DND-41 (cell line): ENCODE measurements at regions not wholly inside any gene's neighbourhood (a gene's known extent, or its start where the extent isn't known, plus 50 kb on each side); places are given as distances from the start of the nearest gene placed in this dataset.

Source experiments
- ATAC-seq: fragments of 200-7000 bp; cut with Tn5 transposase; 3 replicates; pipeline ENCODE4 v1.9.1; 2021; ENCODE audit warnings: low read depth; ENCODE audit not compliant: insufficient read depth
- DNase-seq: peaks from one replicate; pipeline ENCODE4 v3.0.0-alpha.2; 2020
- H2AFZ ChIP-seq: 2 replicates; pipeline ENCODE4 v1.6.0; 2012; ENCODE audit warnings: low read depth, low read length
- H3K27ac ChIP-seq: 2 replicates; pipeline ENCODE4 v1.5.1; 2012; ENCODE audit warnings: low read length, inconsistent platforms
- H3K27me3 ChIP-seq: fragments of 200-600 bp; sonication (generic); 2 replicates; pipeline ENCODE4 v1.6.0; 2012; ENCODE audit warnings: low read length, mild to moderate bottlenecking, inconsistent platforms; ENCODE audit not compliant: insufficient read depth, poor library complexity
- H3K36me3 ChIP-seq: 2 replicates; pipeline ENCODE4 v1.5.1; 2012; ENCODE audit warnings: low read length, inconsistent platforms; ENCODE audit not compliant: insufficient read depth
- H3K4me1 ChIP-seq: 2 replicates; pipeline ENCODE4 v1.5.1; 2012; ENCODE audit warnings: mild to moderate bottlenecking, low read length; ENCODE audit not compliant: insufficient read depth
- H3K4me2 ChIP-seq: 2 replicates; pipeline ENCODE4 v1.6.0; 2012; ENCODE audit warnings: mild to moderate bottlenecking, moderate library complexity, low read length, inconsistent platforms; ENCODE audit not compliant: insufficient read depth
- H3K4me3 ChIP-seq, 2 experiments: fragments of 200-600 bp in 1 of 2; shearing (Covaris generic) in 1 of 2; 2 replicates each; pipeline ENCODE4 v1.5.1; 2012 to 2016; ENCODE audit warnings: inconsistent platforms in 2 of 2, low read length in 2 of 2, mild to moderate bottlenecking in 2 of 2, low read depth in 1 of 2, moderate library complexity in 1 of 2
- H3K79me2 ChIP-seq: 2 replicates; pipeline ENCODE4 v1.6.0; 2012; ENCODE audit warnings: low read length, inconsistent platforms; ENCODE audit not compliant: insufficient read depth
- H3K9ac ChIP-seq: 2 replicates; pipeline ENCODE4 v1.6.0; 2012; ENCODE audit warnings: low read depth, mild to moderate bottlenecking, inconsistent platforms, low read length, moderate library complexity
- H3K9me3 ChIP-seq: 2 replicates; pipeline ENCODE4 v1.5.1; 2012; ENCODE audit warnings: low read length, moderate library complexity, mild to moderate bottlenecking, inconsistent platforms; ENCODE audit not compliant: insufficient read depth, severe bottlenecking
- H4K20me1 ChIP-seq: 2 replicates; pipeline ENCODE4 v1.6.0; 2012; ENCODE audit warnings: low read length; ENCODE audit not compliant: insufficient read depth
- EZH2 ChIP-seq: IDR thresholded peaks from 3 replicates; pipeline ENCODE4 v1.6.1; 2012; ENCODE audit warnings: borderline replicate concordance, low read depth, mild to moderate bottlenecking, moderate library complexity, low read length, inconsistent platforms; ENCODE audit not compliant: severe bottlenecking
- TF ChIP-seq, protein P1 (sequence below): IDR thresholded peaks from 2 replicates; pipeline ENCODE4 v1.5.1; 2012; ENCODE audit warnings: borderline replicate concordance, low read length, moderate library complexity, mild to moderate bottlenecking; ENCODE audit not compliant: poor library complexity, severe bottlenecking; ENCODE audit errors: extremely low read depth

DNA sequence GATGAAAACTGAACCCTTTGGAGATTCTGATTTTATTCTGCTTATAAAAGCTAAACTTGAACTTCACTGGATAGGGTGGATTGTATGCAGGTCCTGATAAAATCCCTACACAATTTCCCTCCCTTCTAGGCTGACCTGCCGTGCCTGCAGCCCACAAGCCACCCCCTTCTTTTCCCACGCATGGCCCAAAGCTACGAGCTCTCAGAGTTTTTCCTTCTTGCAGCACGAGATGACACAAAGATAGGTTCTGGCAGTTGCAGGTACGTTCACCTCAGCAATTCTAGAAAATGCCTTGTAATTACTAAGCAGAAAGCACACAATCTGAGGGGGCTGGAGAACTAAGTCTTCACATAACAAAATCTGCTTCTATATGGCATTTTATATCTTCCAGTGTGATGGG lies 110.6 kb upstream of the ATP8B1 start:
- H3K9me3 ChIP-seq: no peaks in the 10 kb centered on the region
- no peaks in the 10 kb centered on the region for H3K27me3 ChIP-seq
- H2AFZ ChIP-seq: no peak overlapping the region
- H3K4me2 ChIP-seq: no peak overlapping the region
- no peak overlapping the region for H3K4me3 ChIP-seq
- H3K4me1 ChIP-seq: no peaks in the 10 kb centered on the region
- H3K9ac ChIP-seq: no peak overlapping the region
- no peak for ATAC-seq
- H3K36me3 ChIP-seq: no peaks in the 10 kb centered on the region
- no peak for TF ChIP-seq EZH2
- TF ChIP-seq, protein P1, sequence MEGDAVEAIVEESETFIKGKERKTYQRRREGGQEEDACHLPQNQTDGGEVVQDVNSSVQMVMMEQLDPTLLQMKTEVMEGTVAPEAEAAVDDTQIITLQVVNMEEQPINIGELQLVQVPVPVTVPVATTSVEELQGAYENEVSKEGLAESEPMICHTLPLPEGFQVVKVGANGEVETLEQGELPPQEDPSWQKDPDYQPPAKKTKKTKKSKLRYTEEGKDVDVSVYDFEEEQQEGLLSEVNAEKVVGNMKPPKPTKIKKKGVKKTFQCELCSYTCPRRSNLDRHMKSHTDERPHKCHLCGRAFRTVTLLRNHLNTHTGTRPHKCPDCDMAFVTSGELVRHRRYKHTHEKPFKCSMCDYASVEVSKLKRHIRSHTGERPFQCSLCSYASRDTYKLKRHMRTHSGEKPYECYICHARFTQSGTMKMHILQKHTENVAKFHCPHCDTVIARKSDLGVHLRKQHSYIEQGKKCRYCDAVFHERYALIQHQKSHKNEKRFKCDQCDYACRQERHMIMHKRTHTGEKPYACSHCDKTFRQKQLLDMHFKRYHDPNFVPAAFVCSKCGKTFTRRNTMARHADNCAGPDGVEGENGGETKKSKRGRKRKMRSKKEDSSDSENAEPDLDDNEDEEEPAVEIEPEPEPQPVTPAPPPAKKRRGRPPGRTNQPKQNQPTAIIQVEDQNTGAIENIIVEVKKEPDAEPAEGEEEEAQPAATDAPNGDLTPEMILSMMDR: no peak
- H3K27ac ChIP-seq: no peak overlapping the region
- H4K20me1 ChIP-seq: no peaks in the 10 kb centered on the region
- H3K79me2 ChIP-seq: no peaks in the 10 kb centered on the region
- DNase-seq: no peak

DNA sequence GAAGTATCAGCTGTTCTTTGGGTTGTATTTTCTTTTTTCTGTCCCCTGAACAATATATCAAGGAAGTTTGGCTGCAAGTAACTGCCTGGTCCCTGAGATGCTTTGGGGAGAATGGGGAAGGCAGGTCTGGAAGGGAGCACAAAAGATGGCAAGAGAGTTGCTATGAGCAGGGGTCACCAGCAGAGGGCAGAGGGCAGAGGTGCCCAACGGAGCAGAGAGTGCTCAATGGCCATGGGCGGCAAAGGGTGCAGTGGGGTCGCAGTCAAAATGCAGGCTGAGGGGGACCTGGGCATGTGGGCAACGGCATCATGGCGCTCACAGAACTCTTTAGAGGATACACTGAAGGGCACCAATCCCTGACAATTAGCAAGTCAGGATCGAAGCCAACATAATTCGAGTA lies 107.7 kb upstream of the ATP8B1 start:
- Histone ChIP-seq H2AFZ (no peak overlapping the region), H3K27ac (no peak overlapping the region), H4K20me1 (no peaks in the 10 kb centered on the region), H3K4me2 (no peak overlapping the region), H3K79me2 (no peaks in the 10 kb centered on the region), H3K4me1 (no peaks in the 10 kb centered on the region), H3K9ac (no peak overlapping the region), H3K9me3 (no peaks in the 10 kb centered on the region), H3K36me3 (no peaks in the 10 kb centered on the region), H3K27me3 (no peaks in the 10 kb centered on the region), H3K4me3 (no peak overlapping the region)
- peak; percentile 45; the same call in 2 of the 3 replicates for ATAC-seq
- peak; percentile 19 for DNase-seq
- TF ChIP-seq, protein P1: peak; percentile 53
- TF ChIP-seq EZH2: no peak

DNA sequence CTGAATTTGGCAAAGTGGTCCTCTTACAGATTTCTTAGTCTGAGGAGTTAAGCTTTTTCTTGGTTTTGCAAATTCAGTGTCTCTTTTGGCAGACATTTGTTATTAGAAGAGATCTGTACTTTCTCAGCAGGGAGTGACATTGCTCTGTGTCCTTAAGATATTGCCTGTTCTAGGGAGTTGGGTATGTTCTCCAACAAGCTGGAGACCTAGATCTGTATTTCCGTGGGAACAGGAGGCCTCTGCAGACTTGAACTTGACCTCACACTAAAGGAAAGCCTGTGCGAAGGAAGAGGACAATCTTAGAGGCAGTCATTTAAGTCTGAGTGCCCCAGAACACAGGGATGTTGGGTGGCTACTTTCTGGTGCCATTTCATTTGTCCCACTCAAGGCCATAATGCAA lies 107.0 kb upstream of the ATP8B1 start:
- Histone ChIP-seq H3K36me3 (no peaks in the 10 kb centered on the region), H3K27ac (no peak overlapping the region), H3K79me2 (no peaks in the 10 kb centered on the region), H3K4me2 (no peak overlapping the region), H4K20me1 (no peaks in the 10 kb centered on the region), H2AFZ (no peak overlapping the region), H3K27me3 (no peaks in the 10 kb centered on the region), H3K9me3 (no peaks in the 10 kb centered on the region), H3K9ac (no peak overlapping the region), H3K4me3 (no peak overlapping the region), H3K4me1 (no peaks in the 10 kb centered on the region)
- no peak for TF ChIP-seq EZH2
- TF ChIP-seq, protein P1: no peak
- DNase-seq: no peak
- no peak for ATAC-seq

DNA sequence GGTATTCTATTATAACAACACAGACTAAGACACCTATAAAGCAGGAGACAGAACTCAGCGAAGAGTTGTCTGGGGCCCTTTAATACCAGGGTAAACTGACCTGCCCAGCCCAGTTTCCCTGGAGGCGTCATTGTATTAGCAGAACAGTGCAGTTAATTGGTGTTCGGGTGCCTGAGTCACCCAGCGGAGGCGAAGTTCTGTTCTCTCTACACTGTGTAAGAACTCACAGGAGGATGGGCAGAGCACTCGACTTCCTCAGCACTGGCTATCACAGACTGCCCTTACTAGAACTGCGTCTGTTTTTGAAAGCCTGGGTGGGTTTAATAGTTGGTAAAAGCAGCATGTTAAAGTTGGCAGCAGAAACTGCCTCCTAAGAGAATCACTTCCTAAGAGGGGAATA lies 106.5 kb upstream of the ATP8B1 start:
- no peak for ATAC-seq
- no peak for TF ChIP-seq EZH2
- TF ChIP-seq, protein P1: no peak
- H3K4me1 ChIP-seq: no peaks in the 10 kb centered on the region

More for the DNA sequence above, 106.5 kb upstream of the ATP8B1 start:
- Histone ChIP-seq H2AFZ (no peak overlapping the region), H3K4me3 (no peak overlapping the region), H3K36me3 (no peaks in the 10 kb centered on the region), H3K79me2 (no peaks in the 10 kb centered on the region), H3K9me3 (no peaks in the 10 kb centered on the region), H3K4me2 (no peak overlapping the region), H3K9ac (no peak overlapping the region), H4K20me1 (no peaks in the 10 kb centered on the region), H3K27me3 (no peaks in the 10 kb centered on the region), H3K27ac (no peak overlapping the region)
- no peak for DNase-seq
